ENCODE measurements at regions not wholly inside any gene's neighbourhood (a gene's known extent, or its start where the extent isn't known, plus 50 kb on each side); places are given as distances from the start of the nearest gene placed in this dataset.
"Not testable (repeated sequence)": the region's sequence is repeated elsewhere in the genome, so short reads cannot be mapped to it uniquely, and the experiment has no call there.

- no peak for DNase-seq (ENCODE audit: low read depth in 2 of 2)
These were observed 928.7 kb downstream of the IPMK start for GRCh38 chr10:57338823-57339558.

- no peak for DNase-seq (ENCODE audit: low read depth in 2 of 2)
These were observed 930.8 kb downstream of the IPMK start for GRCh38 chr10:57336865-57337264.

GRCh38 chr10:57336341-57336740, 931.4 kb downstream of the IPMK start:
- no peak for DNase-seq (ENCODE audit: low read depth in 2 of 2)

GRCh38 chr10:57334523-57334922, 933.2 kb downstream of the IPMK start:
- DNase-seq (ENCODE audit: low read depth in 2 of 2) = no peak

- no peak for DNase-seq (ENCODE audit: low read depth in 2 of 2)
These were observed 933.8 kb downstream of the IPMK start for GRCh38 chr10:57333880-57334279.

GRCh38 chr10:57321400-57321854, 946.3 kb downstream of the IPMK start:
- DNase-seq (ENCODE audit: low read depth in 2 of 2) = not testable (repeated sequence)

- DNase-seq (ENCODE audit: low read depth in 2 of 2) = no peak
These were observed 947.3 kb downstream of the IPMK start for GRCh38 chr10:57320416-57320815.

- DNase-seq (ENCODE audit: low read depth in 2 of 2) = no peak
These were observed 953.0 kb upstream of the ZWINT start for GRCh38 chr10:57314046-57314445.

GRCh38 chr10:57303566-57303965, 942.5 kb upstream of the ZWINT start:
- DNase-seq (ENCODE audit: low read depth in 2 of 2) = no peak

GRCh38 chr10:57300718-57301117, 939.7 kb upstream of the ZWINT start:
- DNase-seq (ENCODE audit: low read depth in 2 of 2) = no peak

- no peak for DNase-seq (ENCODE audit: low read depth in 2 of 2)
These were observed 933.6 kb upstream of the ZWINT start for GRCh38 chr10:57294698-57295097.

GRCh38 chr10:57288754-57289153, 927.7 kb upstream of the ZWINT start:
- no peak for DNase-seq (ENCODE audit: low read depth in 2 of 2)

- DNase-seq (ENCODE audit: low read depth in 2 of 2) = no peak
These were observed 901.8 kb upstream of the ZWINT start for GRCh38 chr10:57262892-57263291.

GRCh38 chr10:57260175-57260574, 899.1 kb upstream of the ZWINT start:
- no peak for DNase-seq (ENCODE audit: low read depth in 2 of 2)

GRCh38 chr10:57249615-57250281, 888.7 kb upstream of the ZWINT start:
- no peak for DNase-seq (ENCODE audit: low read depth in 2 of 2)

GRCh38 chr10:57247271-57247670, 886.2 kb upstream of the ZWINT start:
- no peak for DNase-seq (ENCODE audit: low read depth in 2 of 2)

GRCh38 chr10:57225920-57226319, 864.9 kb upstream of the ZWINT start:
- DNase-seq (ENCODE audit: low read depth in 2 of 2) = no peak

- no peak for DNase-seq (ENCODE audit: low read depth in 2 of 2)
These were observed 863.8 kb upstream of the ZWINT start for GRCh38 chr10:57224811-57225210.

- no peak for DNase-seq (ENCODE audit: low read depth in 2 of 2)
These were observed 861.5 kb upstream of the ZWINT start for GRCh38 chr10:57222603-57223002.

- DNase-seq (ENCODE audit: low read depth in 2 of 2) = no peak
These were observed 861.1 kb upstream of the ZWINT start for GRCh38 chr10:57222129-57222528.

GRCh38 chr10:57221674-57222073, 860.6 kb upstream of the ZWINT start:
- DNase-seq (ENCODE audit: low read depth in 2 of 2) = no peak

GRCh38 chr10:57218382-57218781, 857.3 kb upstream of the ZWINT start:
- no peak for DNase-seq (ENCODE audit: low read depth in 2 of 2)

- DNase-seq (ENCODE audit: low read depth in 2 of 2) = no peak
These were observed 841.3 kb upstream of the ZWINT start for GRCh38 chr10:57202356-57202755.
